T follicular helper cell (primary cell): ENCODE measurements at regions not wholly inside any gene's neighbourhood (a gene's known extent, or its start where the extent isn't known, plus 50 kb on each side); places are given as distances from the start of the nearest gene placed in this dataset.

Experiments
- DNase-seq: peaks from one replicate; pipeline ENCODE4 v3.0.0-alpha.2; 2020; ENCODE audit warnings: low read depth

DNA sequence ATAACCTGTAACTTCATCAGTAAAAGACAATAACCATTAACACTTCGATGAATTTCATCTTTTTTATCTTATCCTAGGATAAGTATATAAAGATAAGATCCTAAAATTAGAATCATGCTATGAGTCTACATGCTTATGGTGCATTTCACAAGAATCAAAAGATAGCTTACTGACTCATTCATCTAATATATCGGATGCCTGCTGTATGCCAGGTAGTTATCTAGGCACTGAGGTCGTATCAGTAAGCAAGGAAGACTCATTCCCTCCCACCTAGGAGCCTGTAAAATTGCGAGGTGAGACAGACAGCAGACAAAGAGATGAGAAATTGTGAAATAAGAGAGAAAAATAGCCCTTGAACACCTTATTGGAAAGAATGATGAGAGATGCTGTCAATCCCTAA, 240.6 kb upstream of the ADAMTSL1 start:
- DNase-seq, result no peak

DNA sequence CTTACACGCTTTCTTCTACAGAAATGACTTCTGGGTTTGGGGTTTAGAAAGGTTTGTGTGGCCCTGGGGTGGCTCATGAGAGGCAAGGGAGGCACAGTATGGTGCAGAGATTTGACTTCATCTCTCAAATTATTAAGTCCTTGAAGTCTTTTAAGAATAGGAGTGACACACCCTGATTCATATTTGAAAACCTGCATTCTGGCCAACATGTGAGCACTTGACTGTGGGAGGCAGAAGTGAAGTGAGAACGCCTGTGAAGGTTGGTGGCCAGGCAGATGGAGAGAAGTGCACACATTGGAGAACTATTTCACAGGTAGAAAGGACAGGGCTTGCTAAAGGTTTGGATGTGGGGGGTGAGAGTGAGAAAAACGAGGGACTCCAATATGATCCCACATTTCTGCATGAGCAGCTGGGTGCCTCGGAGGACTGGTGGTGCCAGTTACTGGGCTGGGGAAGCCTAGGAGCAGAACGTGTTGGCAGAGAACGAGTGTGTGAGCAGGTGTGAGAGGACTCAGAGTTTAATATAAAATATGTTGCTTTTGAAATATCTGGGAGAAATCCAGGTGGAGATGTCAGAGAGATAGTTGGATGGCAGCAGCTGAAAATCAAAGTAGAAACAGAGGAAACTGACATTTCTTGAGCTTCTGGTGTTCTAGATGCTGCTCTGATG, 240.0 kb upstream of the ADAMTSL1 start:
- no peak for DNase-seq

DNA sequence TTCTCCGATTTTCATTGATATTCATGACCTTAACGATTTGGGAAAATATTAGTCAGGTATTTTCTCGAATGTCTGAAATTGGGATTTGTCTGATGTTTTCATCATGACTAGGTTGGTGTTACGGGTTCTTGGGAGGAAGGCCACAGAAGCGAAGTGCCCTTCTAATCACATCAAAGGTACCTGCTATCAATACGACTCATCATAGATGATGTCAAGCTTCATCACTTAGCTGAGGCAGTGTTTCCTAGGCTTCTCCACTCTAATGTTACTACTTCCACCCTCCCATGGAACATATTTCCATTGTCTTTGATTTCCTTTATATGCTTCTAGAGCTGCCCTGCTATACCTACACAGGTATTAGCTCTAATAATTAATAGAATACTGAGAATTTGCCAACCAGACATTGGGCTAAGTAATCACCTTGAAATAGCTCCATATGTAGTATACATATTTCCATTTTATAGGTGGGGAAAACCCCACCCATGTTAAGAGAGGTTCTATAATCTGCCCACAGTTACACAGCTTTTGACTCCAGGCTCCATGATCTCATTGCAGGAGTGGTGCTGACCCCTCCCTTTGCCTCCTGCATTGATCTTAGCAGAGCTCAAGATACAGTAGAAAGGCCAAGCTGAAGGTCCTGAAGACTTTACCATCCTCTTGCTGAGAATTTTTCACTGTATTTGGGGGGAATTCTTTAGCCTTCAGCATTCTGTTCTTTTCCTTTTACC, 238.6 kb upstream of the ADAMTSL1 start:
- DNase-seq, result no peak

DNA sequence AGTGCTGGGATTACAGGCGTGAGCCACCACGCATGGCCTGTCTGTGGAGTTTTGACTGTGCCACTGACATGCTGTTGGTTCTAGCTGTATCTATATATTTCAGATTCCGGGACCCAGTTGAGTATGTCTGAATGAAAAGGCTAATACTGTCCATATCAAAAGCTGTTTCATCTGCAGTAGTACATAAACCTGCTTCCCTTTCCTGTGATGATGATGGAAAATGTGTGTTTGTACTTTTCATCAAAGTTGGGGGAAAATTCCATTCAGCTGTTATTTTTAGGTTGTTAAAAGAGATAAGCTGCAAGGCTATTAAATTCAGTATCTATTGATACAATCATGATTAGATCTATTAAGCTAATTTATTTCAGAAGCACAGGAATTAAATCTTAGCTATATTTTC, 237.6 kb upstream of the ADAMTSL1 start:
- no peak for DNase-seq

DNA sequence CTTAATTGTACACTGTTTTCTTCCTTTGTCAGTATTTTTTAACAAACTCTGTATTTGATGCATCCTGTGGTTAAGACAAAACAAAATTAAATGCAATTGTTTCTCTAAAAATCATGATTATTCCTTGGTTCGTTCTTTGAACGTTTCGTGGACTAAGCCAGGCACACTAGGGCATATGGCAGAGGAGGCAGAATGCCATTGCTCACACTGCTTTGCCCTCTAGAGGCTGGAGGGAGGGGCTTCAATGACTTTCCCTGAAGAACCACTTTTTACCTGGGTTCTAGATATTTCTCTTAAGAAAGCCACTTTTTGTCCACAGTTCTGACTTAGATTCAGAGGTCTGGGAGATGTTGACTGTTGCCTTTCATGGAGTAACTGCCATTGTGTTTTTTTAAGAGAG, 236.2 kb upstream of the ADAMTSL1 start:
- no peak for DNase-seq

- DNase-seq, result no peak
These were observed 235.7 kb upstream of the ADAMTSL1 start for GRCh38 chr9:18238254-18238653.

DNA sequence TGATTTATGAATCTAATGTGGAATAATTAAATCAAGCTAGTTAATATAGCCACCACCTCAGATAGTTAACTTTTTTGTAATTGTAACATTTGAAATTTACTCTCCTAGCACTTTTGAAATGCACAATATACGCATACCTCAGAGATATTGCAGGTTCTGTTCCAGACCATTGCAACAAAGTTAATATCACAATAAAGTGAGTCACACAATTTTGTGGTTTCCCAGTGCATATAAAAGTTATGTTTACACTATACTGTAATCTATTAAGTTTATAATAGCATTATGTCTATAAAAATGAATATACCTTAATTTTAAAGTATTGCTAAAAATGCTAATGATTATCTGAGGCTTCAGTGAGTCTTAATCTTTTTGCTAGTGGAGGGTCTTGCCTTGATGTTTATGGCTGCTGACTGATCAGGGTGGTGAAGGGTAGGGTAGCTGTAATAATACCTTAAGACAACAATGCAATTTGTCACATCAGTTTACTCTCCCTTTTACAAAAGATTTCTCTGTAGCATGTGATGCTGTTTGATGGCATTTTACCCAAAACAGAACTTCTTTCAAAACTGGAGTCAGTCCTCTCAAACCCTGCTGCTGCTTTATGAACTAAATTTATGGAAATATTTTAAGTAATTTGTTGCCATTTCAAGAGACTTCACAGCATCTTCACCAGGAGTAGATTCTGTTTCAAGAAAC, 235.1 kb upstream of the ADAMTSL1 start:
- no peak for DNase-seq

- no peak for DNase-seq
These were observed 233.7 kb upstream of the ADAMTSL1 start for GRCh38 chr9:18240213-18240612.

- DNase-seq, result no peak
These were observed 228.0 kb upstream of the ADAMTSL1 start for GRCh38 chr9:18245911-18246310.

- DNase-seq, result no peak
These were observed 223.9 kb upstream of the ADAMTSL1 start for GRCh38 chr9:18250053-18250452.

DNA sequence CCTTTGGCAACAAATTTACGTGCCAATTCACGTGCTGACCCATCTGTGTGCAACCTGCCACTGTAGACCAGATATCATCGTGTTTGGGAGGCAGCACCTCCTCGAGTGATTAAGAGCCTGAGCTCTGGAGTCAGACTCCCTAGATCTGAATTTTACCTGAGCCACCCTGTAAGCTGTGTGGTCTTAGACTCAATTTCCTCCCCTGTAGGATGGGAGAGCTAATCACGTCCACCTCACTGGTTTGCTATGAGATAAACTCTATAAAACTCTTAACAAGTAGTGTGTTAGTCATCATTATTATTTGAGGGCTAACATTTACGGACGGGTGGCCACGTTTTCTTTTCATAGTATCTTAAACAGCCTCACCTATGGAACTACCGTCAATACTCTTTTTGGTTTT, 220.0 kb upstream of the ADAMTSL1 start:
- DNase-seq, result no peak

DNA sequence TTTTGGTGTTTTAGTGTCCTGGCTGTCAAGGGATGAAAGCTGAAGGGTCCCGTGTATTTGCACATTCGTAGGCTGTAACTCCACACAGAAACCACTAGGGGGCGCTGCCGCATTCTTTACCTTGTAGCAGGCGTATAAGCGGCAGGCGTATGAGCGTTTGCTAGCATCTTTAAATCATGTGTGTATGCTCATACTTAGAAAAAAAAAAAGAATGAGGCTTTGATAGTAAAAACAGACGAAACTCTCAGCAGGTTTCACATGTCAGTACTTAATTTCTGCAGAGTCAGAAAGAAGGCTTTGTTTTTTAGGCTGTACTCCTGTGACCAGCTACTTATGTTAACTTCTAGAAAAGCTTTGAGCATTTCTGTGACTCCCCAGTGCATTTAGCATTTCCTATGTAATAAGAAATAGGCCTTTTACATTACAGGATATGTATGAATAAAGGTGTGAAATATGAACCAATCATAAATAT, 218.8 kb upstream of the ADAMTSL1 start:
- DNase-seq, result peak; percentile 44

DNA sequence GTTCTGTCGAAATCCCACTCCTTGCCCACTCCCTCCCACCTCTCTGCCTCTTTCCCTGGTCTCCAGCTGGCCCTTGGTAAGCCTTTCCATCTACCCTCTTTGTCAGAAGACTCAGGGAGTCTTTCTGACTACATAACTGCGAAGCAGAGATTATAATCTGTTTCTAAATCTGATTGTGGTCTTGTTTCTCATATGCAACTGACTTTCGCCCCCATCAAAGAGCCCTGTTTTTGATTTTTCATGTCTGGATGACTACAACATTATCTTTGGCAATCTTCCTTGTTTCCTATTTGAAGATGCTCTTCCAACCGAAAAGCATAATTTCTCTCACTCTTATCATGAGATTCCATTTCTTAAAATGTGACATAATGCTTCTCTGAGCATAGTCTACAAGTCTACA, 218.2 kb upstream of the ADAMTSL1 start:
- no peak for DNase-seq

DNA sequence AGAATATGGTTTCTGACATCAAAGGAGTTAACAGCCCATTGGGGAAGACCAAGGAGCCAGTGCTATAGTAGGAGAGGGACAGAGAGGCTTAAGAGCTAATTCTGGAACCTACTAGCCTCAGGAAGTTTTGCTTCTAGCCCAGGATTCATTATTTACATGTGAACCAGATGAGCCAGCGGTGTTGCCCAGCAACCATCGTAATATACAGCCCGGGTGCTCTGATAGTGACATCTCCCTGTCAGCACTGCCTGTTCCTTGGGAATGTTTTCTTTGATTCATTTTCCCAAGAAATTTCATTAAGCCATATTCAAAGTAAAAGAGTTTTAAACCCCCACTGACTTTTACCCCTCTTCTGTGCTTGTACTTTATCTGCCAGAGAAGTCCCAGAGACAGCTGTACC, 217.4 kb upstream of the ADAMTSL1 start:
- no peak for DNase-seq

DNA sequence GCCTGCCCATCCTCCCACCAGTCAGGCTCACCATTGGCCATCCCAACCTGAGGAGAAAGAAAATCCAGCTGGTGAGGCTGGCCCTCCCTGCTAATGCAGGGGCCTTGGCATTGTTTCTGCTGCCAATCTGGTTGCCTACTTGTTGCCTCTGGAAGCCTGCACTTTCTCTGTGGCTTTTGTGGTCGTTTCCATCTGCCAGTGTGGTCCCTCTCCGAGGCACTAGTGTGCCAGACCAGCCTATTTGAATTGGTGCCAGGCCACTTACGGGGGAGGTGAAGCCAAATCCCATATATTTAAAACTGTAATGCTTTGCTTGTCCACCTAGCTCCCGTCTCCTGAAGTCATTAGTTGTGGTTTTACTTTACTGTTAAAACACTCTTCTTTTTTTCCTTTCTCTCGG, 213.4 kb upstream of the ADAMTSL1 start:
- no peak for DNase-seq

GRCh38 chr9:18261181-18261580, 212.8 kb upstream of the ADAMTSL1 start:
- DNase-seq, result no peak

DNA sequence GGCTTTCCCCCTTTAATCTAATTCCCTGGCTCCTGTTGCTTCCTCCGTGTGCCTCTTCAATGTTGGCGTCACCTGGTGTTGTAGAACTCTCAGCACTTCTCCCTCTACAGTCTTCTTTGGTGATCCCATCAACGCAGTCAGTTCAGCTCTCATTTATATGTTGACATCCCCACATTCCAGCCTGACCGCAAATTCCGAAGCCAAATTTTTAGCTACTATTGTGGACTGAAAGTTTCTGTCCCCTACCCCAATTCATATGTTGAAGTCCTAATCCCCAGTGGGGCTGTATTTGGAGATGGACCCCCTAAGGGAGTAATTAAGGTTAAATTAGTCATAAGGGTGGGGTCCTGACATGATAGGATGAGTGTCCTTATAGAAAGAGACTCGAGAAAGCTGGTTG, 210.6 kb upstream of the ADAMTSL1 start:
- DNase-seq, result no peak

DNA sequence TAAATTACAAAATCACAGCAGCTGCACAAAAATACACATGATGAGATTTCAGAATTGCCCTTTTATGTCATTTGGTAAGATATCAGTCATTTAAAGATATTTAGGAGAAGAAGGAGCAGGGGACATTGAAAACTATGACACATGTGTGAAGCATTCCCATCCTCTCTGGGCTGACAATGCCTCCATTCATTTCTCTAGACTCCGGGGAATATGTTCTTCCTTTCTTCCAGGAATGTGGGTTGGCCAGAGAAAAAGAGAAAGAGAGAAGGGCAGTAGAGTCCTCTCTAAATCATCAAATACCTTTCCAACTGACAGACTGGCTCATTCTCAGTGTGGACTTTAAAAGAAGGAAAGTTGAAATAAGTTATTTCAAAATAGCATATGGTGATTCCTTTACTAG, 205.6 kb upstream of the ADAMTSL1 start:
- no peak for DNase-seq

- no peak for DNase-seq
These were observed 204.4 kb upstream of the ADAMTSL1 start for GRCh38 chr9:18269561-18269960.

GRCh38 chr9:18274693-18275092, 199.3 kb upstream of the ADAMTSL1 start:
- no peak for DNase-seq

DNA sequence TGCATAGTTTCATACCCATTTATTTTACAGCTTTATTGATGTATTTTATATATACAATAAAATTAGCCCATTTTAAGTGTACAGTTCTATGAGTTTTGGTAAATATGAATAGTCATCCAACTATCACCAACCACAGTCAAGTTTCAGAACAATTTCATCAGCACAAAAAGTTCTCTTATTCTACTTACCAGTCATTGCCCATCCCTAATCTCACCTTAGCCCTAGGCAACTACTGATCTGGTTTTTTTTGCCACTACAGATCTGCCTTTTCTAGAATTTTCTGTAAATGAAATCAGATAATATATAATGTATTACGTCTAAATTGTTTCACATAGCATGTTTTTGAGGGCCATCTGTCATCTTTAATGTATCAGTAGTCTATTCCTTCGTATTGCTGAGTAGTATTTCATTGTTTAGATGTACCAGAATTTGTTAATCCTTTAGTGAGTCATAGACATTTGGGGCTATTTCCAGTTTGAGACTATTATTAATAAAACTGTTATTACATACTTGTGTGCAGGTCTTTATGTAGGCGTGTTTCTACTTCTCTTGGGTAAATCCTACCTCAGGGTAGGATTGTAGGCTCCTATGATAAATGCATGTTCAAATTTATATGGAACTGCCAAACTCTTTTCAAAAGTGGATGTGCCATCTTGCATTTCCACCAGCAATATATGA, 198.5 kb upstream of the ADAMTSL1 start:
- DNase-seq, result no peak

- no peak for DNase-seq
These were observed 192.7 kb upstream of the ADAMTSL1 start for GRCh38 chr9:18281291-18281690.

GRCh38 chr9:18294229-18294628, 179.7 kb upstream of the ADAMTSL1 start:
- DNase-seq, result no peak
